IMR-90 (cell line): ENCODE measurements at regions not wholly inside any gene's neighbourhood (a gene's known extent, or its start where the extent isn't known, plus 50 kb on each side); places are given as distances from the start of the nearest gene placed in this dataset.

ENCODE experiments used
- ATAC-seq: fragments of 200-7000 bp; cut with Tn5 transposase; 2 replicates; pipeline ENCODE4 v1.9.1; 2020; ENCODE audit warnings: low read depth, mild to moderate bottlenecking, moderate library complexity
- BruUV-seq: library from RNA; stranded (reverse); fragments of 400-500 nt; replicated peaks from 2 replicates; lab custom pipeline; 2021; lab: Mats Ljungman, UMichigan
- CTCF ChIA-PET: fragments of 300-600 bp; formaldehyde crosslinking; extraction: SDS; loops from one replicate; lab custom pipeline; 2021; ENCODE audit warnings: antibody characterized with exemption; lab: Yijun Ruan, JAX
- POLR2A ChIA-PET: fragments of 300-600 bp; sonication (Branson Sonifier 250); formaldehyde crosslinking; loops from one replicate; lab custom pipeline; 2022; ENCODE audit warnings: antibody characterized with exemption; ENCODE audit not compliant: unreplicated experiment; lab: Charles Lee
- DNase-seq: peaks from one replicate; pipeline ENCODE4 v3.0.0; 2013
- H2AFZ ChIP-seq: replicated peaks from 2 replicates; pipeline ENCODE3; 2013; ENCODE audit warnings: low read length, mild to moderate bottlenecking; ENCODE audit not compliant: poor library complexity
- H2AK5ac ChIP-seq: 2 replicates; pipeline ENCODE4 v1.6.1; 2013; ENCODE audit warnings: low read depth, low read length, inconsistent platforms
- H2AK9ac ChIP-seq: replicated peaks from 2 replicates; pipeline ENCODE3; 2013; ENCODE audit warnings: mild to moderate bottlenecking, low read depth, low read length, moderate library complexity; ENCODE audit not compliant: poor library complexity
- H2BK120ac ChIP-seq: 2 replicates; pipeline ENCODE4 v1.6.1; 2013; ENCODE audit warnings: low read depth, low read length, inconsistent platforms
- H2BK15ac ChIP-seq: 3 replicates; pipeline ENCODE4 v1.6.1; 2013; ENCODE audit warnings: low read depth, low read length, inconsistent platforms
- H2BK20ac ChIP-seq: 2 replicates; pipeline ENCODE4 v1.6.1; 2013; ENCODE audit warnings: low read depth, mild to moderate bottlenecking, inconsistent platforms, low read length, moderate library complexity
- H2BK5ac ChIP-seq: 2 replicates; pipeline ENCODE4 v1.6.1; 2013; ENCODE audit warnings: mild to moderate bottlenecking, low read depth, low read length, inconsistent platforms; ENCODE audit not compliant: poor library complexity, severe bottlenecking
- H3K14ac ChIP-seq: replicated peaks from 2 replicates; pipeline ENCODE4 v1.6.1; 2013; ENCODE audit warnings: low read depth, low read length, inconsistent platforms
- H3K18ac ChIP-seq: 2 replicates; pipeline ENCODE4 v1.6.1; 2013; ENCODE audit warnings: low read depth, low read length, control low read depth
- H3K23ac ChIP-seq: 2 replicates; pipeline ENCODE4 v1.6.1; 2013; ENCODE audit warnings: low read depth, low read length, inconsistent platforms
- H3K27ac ChIP-seq: 2 replicates; pipeline ENCODE4 v1.5.1; 2013; ENCODE audit warnings: mild to moderate bottlenecking, control low read depth, low read length; ENCODE audit not compliant: insufficient read depth
- H3K27me3 ChIP-seq: 2 replicates; pipeline ENCODE4 v1.6.1; 2013; ENCODE audit warnings: low read length; ENCODE audit not compliant: control insufficient read depth, insufficient read depth
- H3K36me3 ChIP-seq: 2 replicates; pipeline ENCODE4 v1.6.1; 2013; ENCODE audit warnings: low read length, mixed read lengths; ENCODE audit not compliant: control insufficient read depth, insufficient read depth
- H3K4ac ChIP-seq: 2 replicates; pipeline ENCODE4 v1.6.1; 2013; ENCODE audit warnings: low read depth, low read length, inconsistent platforms
- H3K4me1 ChIP-seq: 2 replicates; pipeline ENCODE4 v1.6.1; 2013; ENCODE audit warnings: low read length, mixed read lengths; ENCODE audit not compliant: control insufficient read depth, insufficient read depth
- H3K4me2 ChIP-seq: 2 replicates; pipeline ENCODE4 v1.6.1; 2013; ENCODE audit warnings: low read depth, mild to moderate bottlenecking, control low read depth, low read length, moderate library complexity
- H3K4me3 ChIP-seq: 2 replicates; pipeline ENCODE4 v1.5.1; 2013; ENCODE audit warnings: low read depth, mild to moderate bottlenecking, control low read depth, low read length, moderate library complexity; ENCODE audit not compliant: insufficient read depth
- H3K56ac ChIP-seq: 2 replicates; pipeline ENCODE4 v1.6.1; 2013; ENCODE audit warnings: low read length, inconsistent platforms; ENCODE audit not compliant: insufficient read depth; ENCODE audit errors: extremely low read depth
- H3K79me1 ChIP-seq, 2 experiments: 2 replicates each; pipeline ENCODE4 v1.6.1; 2013; ENCODE audit warnings: low read length in 2 of 2, inconsistent platforms in 1 of 2, low read depth in 1 of 2
- H3K9ac ChIP-seq: 2 replicates; pipeline ENCODE4 v1.6.1; 2013; ENCODE audit warnings: low read depth, low read length, control low read depth
- H3K9me1 ChIP-seq: 2 replicates; pipeline ENCODE4 v1.6.1; 2013; ENCODE audit warnings: low read length, inconsistent platforms; ENCODE audit not compliant: insufficient read depth
- H3K9me3 ChIP-seq: 2 replicates; pipeline ENCODE4 v1.6.1; 2013; ENCODE audit warnings: low read length; ENCODE audit not compliant: control insufficient read depth, insufficient read depth
- H4K20me1 ChIP-seq: 2 replicates; pipeline ENCODE4 v1.6.1; 2013; ENCODE audit warnings: low read length, inconsistent platforms; ENCODE audit not compliant: insufficient read depth
- H4K5ac ChIP-seq: 2 replicates; pipeline ENCODE4 v1.6.1; 2013; ENCODE audit warnings: mild to moderate bottlenecking, low read depth, low read length, control low read depth
- H4K8ac ChIP-seq, 2 experiments: 2 replicates each; pipeline ENCODE4 v1.6.1; 2013; ENCODE audit warnings: low read depth in 2 of 2, low read length in 2 of 2, control low read depth in 1 of 2, inconsistent platforms in 1 of 2
- H4K91ac ChIP-seq: 2 replicates; pipeline ENCODE4 v1.6.1; 2013; ENCODE audit warnings: low read depth, low read length, inconsistent platforms; ENCODE audit not compliant: insufficient read depth
- BHLHE40 ChIP-seq: fragments of 150-350 bp; IDR thresholded peaks from 2 replicates; pipeline ENCODE4 v1.6.1; 2016; ENCODE audit warnings: mild to moderate bottlenecking, low read depth, low read length
- CEBPB ChIP-seq: IDR thresholded peaks from 2 replicates; pipeline ENCODE4 v1.6.1; 2012; ENCODE audit warnings: low read depth, low read length, improper control_type of control experiment
- CHD1 ChIP-seq: IDR thresholded peaks from 2 replicates; pipeline ENCODE4 v1.6.1; 2012; ENCODE audit warnings: low read depth, low read length, improper control_type of control experiment
- FOS ChIP-seq: fragments of 150-350 bp; IDR thresholded peaks from 2 replicates; pipeline ENCODE4 v1.6.1; 2016; ENCODE audit warnings: low read depth, low read length
- MAFK ChIP-seq: IDR thresholded peaks from 2 replicates; pipeline ENCODE4 v1.6.1; 2012; ENCODE audit warnings: low read depth, low read length, improper control_type of control experiment
- MAZ ChIP-seq: IDR thresholded peaks from 2 replicates; pipeline ENCODE4 v1.6.1; 2012; ENCODE audit warnings: low read depth, mild to moderate bottlenecking, low read length, improper control_type of control experiment, moderate library complexity, borderline replicate concordance
- MXI1 ChIP-seq: IDR thresholded peaks from 2 replicates; pipeline ENCODE4 v1.6.1; 2012; ENCODE audit warnings: low read depth, mild to moderate bottlenecking, low read length, moderate library complexity, borderline replicate concordance
- NFE2L2 ChIP-seq: fragments of 150-350 bp; IDR thresholded peaks from 2 replicates; pipeline ENCODE4 v1.6.1; 2016; ENCODE audit warnings: low read depth, mild to moderate bottlenecking, low read length
- POLR2A ChIP-seq: IDR thresholded peaks from 2 replicates; pipeline ENCODE4 v1.6.1; 2012; ENCODE audit warnings: mild to moderate bottlenecking, low read depth, low read length
- RAD21 ChIP-seq: IDR thresholded peaks from 2 replicates; pipeline ENCODE4 v1.6.1; 2012; ENCODE audit warnings: low read length, improper control_type of control experiment
- RCOR1 ChIP-seq: IDR thresholded peaks from 2 replicates; pipeline ENCODE4 v1.6.1; 2012; ENCODE audit warnings: mild to moderate bottlenecking, low read length, improper control_type of control experiment; ENCODE audit not compliant: insufficient replicate concordance
- RFX5 ChIP-seq: IDR thresholded peaks from 2 replicates; pipeline ENCODE4 v1.8.0; 2012; ENCODE audit warnings: low read depth, mild to moderate bottlenecking, low read length, moderate library complexity
- SMC3 ChIP-seq: fragments of 150-350 bp; IDR thresholded peaks from 2 replicates; pipeline ENCODE4 v1.6.1; 2016; ENCODE audit warnings: low read depth, mild to moderate bottlenecking, antibody characterized with exemption, low read length, moderate library complexity
- WGBS, 2 experiments: methylation state at CpG; one replicate each; pipeline versions ENCODE4 v1.1.5 to v1.1.7; 2013; ENCODE audit warnings: missing lambda C conversion rate in 2 of 2; ENCODE audit not compliant: insufficient read length in 1 of 2; ENCODE audit errors: extremely low coverage in 2 of 2; 5-methylcytosine and 5-hydroxymethylcytosine counted together
- dilution Hi-C: fragments of 300-500 bp; cut with HindIII; formaldehyde crosslinking; loops from one replicate; pipeline ENCODE4 v1.14.3; 2018; ENCODE audit warnings: low sequenced_read_pairs; ENCODE audit not compliant: unreplicated experiment
- in situ Hi-C: fragments of 300-500 bp; cut with MboI; formaldehyde crosslinking; loops from 3 replicates; pipeline ENCODE4 v1.14.3; 2019; ENCODE audit warnings: low sequenced_read_pairs, inconsistent platforms, mixed read lengths
- intact Hi-C: fragments of 100-400 bp; cut with micrococcal nuclease; formaldehyde crosslinking; loops from 2 replicates; pipeline ENCODE4 v1.10.0; 2022
- TF ChIP-seq, protein P1 (sequence below): fragments of 150-350 bp; IDR thresholded peaks from 2 replicates; pipeline ENCODE4 v1.6.1; 2017; ENCODE audit warnings: mild to moderate bottlenecking, antibody characterized with exemption, low read length, low read depth
- TF ChIP-seq, protein P2 (sequence below): conservative IDR thresholded peaks from 2 replicates; pipeline ENCODE4 v1.5.1; 2012; ENCODE audit warnings: mild to moderate bottlenecking, low read depth, low read length, improper control_type of control experiment
- TF ChIP-seq, protein P3 (sequence below): fragments of 150-350 bp; IDR thresholded peaks from 2 replicates; pipeline ENCODE4 v1.6.1; 2016; ENCODE audit warnings: low read depth, mild to moderate bottlenecking, low read length, moderate library complexity, borderline replicate concordance

DNA sequence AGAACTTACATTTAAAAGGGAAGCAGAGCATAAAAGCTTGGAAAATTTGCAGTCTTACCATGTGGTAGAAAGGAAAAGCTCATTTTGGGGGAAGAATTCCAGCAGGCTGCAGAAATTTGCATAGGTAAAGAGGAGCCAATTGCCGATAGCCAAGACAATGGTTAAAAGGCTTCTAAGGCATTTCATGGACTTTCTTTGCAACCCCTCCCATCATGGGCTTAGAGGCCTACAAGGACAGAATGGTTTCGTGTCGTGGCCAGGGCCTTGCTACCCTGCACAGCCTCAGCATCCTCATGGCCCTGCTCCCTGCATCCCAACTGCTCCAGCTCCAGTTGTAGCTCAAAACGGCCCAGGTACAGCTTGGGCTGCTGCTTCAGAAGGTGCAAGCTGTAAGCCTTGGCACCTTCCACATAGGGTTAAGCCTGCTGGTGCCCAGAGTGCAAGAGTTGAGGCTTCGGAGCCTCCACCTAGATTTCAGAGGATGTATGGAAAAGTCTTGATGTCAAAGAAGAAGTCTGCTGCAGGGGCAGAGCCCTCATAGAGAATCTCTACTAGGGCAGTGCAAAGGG is 420.3 kb downstream of the PCDH17 start:
- CTCF ChIA-PET: no interaction called here

More for the DNA sequence above, 420.3 kb downstream of the PCDH17 start:
- TF ChIP-seq MXI1 (no peak), MAFK (no peak), FOS (no peak), RAD21 (no peak), SMC3 (no peak), BHLHE40 (no peak), NFE2L2 (no peak), MAZ (no peak), RCOR1 (no peak), RFX5 (no peak), CEBPB (no peak), POLR2A (no peak), CHD1 (no peak)
- TF ChIP-seq, protein P1, sequence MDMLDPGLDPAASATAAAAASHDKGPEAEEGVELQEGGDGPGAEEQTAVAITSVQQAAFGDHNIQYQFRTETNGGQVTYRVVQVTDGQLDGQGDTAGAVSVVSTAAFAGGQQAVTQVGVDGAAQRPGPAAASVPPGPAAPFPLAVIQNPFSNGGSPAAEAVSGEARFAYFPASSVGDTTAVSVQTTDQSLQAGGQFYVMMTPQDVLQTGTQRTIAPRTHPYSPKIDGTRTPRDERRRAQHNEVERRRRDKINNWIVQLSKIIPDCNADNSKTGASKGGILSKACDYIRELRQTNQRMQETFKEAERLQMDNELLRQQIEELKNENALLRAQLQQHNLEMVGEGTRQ: no peak
- TF ChIP-seq, protein P2, sequence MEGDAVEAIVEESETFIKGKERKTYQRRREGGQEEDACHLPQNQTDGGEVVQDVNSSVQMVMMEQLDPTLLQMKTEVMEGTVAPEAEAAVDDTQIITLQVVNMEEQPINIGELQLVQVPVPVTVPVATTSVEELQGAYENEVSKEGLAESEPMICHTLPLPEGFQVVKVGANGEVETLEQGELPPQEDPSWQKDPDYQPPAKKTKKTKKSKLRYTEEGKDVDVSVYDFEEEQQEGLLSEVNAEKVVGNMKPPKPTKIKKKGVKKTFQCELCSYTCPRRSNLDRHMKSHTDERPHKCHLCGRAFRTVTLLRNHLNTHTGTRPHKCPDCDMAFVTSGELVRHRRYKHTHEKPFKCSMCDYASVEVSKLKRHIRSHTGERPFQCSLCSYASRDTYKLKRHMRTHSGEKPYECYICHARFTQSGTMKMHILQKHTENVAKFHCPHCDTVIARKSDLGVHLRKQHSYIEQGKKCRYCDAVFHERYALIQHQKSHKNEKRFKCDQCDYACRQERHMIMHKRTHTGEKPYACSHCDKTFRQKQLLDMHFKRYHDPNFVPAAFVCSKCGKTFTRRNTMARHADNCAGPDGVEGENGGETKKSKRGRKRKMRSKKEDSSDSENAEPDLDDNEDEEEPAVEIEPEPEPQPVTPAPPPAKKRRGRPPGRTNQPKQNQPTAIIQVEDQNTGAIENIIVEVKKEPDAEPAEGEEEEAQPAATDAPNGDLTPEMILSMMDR: no peak
- TF ChIP-seq, protein P3, sequence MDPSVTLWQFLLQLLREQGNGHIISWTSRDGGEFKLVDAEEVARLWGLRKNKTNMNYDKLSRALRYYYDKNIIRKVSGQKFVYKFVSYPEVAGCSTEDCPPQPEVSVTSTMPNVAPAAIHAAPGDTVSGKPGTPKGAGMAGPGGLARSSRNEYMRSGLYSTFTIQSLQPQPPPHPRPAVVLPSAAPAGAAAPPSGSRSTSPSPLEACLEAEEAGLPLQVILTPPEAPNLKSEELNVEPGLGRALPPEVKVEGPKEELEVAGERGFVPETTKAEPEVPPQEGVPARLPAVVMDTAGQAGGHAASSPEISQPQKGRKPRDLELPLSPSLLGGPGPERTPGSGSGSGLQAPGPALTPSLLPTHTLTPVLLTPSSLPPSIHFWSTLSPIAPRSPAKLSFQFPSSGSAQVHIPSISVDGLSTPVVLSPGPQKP: no peak
- ATAC-seq (no peak), DNase-seq (no peak)
- no peak overlapping the region for H3K14ac ChIP-seq
- no peak overlapping the region for H3K4me3 ChIP-seq
- peaks cover 6% of the 10 kb centered on the region; the same call in 1 of the 2 replicates for H3K9me3 ChIP-seq
- no peak overlapping the region for H3K56ac ChIP-seq
- H4K20me1 ChIP-seq: no peaks in the 10 kb centered on the region
- H3K4me1 ChIP-seq: no peaks in the 10 kb centered on the region
- H2BK5ac ChIP-seq: no peak overlapping the region
- no peak overlapping the region for H2BK20ac ChIP-seq
- H3K23ac ChIP-seq: no peak overlapping the region
- H2BK15ac ChIP-seq: no peak overlapping the region
- no peaks in the 10 kb centered on the region for H3K79me1 ChIP-seq
- no peak overlapping the region for H2AK5ac ChIP-seq
- no peak overlapping the region for H2AFZ ChIP-seq
- intact Hi-C loops: no loop called here
- H4K8ac ChIP-seq: no peak overlapping the region
- H4K5ac ChIP-seq: no peak overlapping the region
- in situ Hi-C loops: no loop called here
- POLR2A ChIA-PET: no interaction called here
- H3K27ac ChIP-seq: no peak overlapping the region
- H3K4ac ChIP-seq: no peak overlapping the region
- H3K9me1 ChIP-seq: no peaks in the 10 kb centered on the region
- no peak overlapping the region for H3K9ac ChIP-seq
- BruUV-seq: no TSS peak
- no peak overlapping the region for H3K18ac ChIP-seq
- dilution Hi-C loops: no loop called here
- no peak overlapping the region for H3K4me2 ChIP-seq
- H2AK9ac ChIP-seq: no peak overlapping the region
- H3K27me3 ChIP-seq: no peaks in the 10 kb centered on the region
- no peak overlapping the region for H2BK120ac ChIP-seq
- no peaks in the 10 kb centered on the region for H3K36me3 ChIP-seq
- no CpG with 5 or more reads among the region's 5 CpGs for WGBS, 2 experiments
- no peak overlapping the region for H4K91ac ChIP-seq
